ENCODE measurements at regions not wholly inside any gene's neighbourhood (a gene's known extent, or its start where the extent isn't known, plus 50 kb on each side); places are given as distances from the start of the nearest gene placed in this dataset.

GRCh38 chr16:51470492-51470891 is 319.4 kb upstream of the SALL1 start:
- Histone ChIP-seq H3K9me3 (ENCODE audit: control insufficient read depth, insufficient read depth, low read length) (no peaks in the 10 kb centered on the region), H3K27ac (ENCODE audit: low read depth, low read length) (no peak overlapping the region), H3K4me3 (ENCODE audit: low read depth, low read length) (no peak overlapping the region), H3K27me3 (ENCODE audit: control insufficient read depth, insufficient read depth, low read length) (no peaks in the 10 kb centered on the region)
- DNase-seq (ENCODE audit: low read depth, low spot score) = no peak
- POLR2A ChIA-PET = no interaction called here
- CTCF ChIA-PET = no interaction called here
- TF ChIP-seq CTCF (IDR thresholded peaks at IDR 0.05; ENCODE audit: low read depth, low read length) = no peak

DNA sequence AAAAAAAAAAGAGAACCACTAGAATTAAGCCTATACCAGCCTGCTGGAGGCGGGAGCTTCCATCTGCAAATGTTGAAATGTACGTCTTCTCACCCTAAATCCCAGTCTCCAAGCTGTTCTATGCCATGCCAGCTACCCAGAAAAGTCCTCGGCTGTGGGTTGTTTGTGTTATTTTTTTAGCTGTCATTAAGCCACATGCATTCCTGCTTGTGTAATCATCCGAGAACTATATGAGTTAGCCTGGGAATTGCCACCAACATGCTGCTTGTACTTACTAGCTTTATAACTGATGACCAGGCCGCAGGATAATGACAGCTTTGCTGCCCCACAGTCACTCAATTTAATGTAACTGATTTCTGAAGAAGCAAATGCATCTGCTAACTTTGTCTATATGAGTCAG is 313.9 kb upstream of the SALL1 start:
- ChIA-PET POLR2A (interaction anchor here (0.8 kb wide), 1 partner anchor 60 kb away, joined by 3 read pairs; no protein-coding TSS in a partner anchor), CTCF (no interaction called here)
- no peak overlapping the region for H3K4me3 ChIP-seq (ENCODE audit: low read depth, low read length)
- H3K27me3 ChIP-seq (ENCODE audit: control insufficient read depth, insufficient read depth, low read length) = no peaks in the 10 kb centered on the region
- no peak for DNase-seq (ENCODE audit: low read depth, low spot score)
- no peak overlapping the region for H3K27ac ChIP-seq (ENCODE audit: low read depth, low read length)
- TF ChIP-seq CTCF (IDR thresholded peaks at IDR 0.05; ENCODE audit: low read depth, low read length) = no peak
- H3K9me3 ChIP-seq (ENCODE audit: control insufficient read depth, insufficient read depth, low read length) = no peaks in the 10 kb centered on the region

GRCh38 chr16:51461255-51461654 is 310.2 kb upstream of the SALL1 start:
- ChIA-PET POLR2A (no interaction called here), CTCF (no interaction called here)
- Histone ChIP-seq H3K27ac (ENCODE audit: low read depth, low read length) (no peak overlapping the region), H3K9me3 (ENCODE audit: control insufficient read depth, insufficient read depth, low read length) (no peaks in the 10 kb centered on the region), H3K4me3 (ENCODE audit: low read depth, low read length) (no peak overlapping the region), H3K27me3 (ENCODE audit: control insufficient read depth, insufficient read depth, low read length) (no peaks in the 10 kb centered on the region)
- no peak for DNase-seq (ENCODE audit: low read depth, low spot score)
- TF ChIP-seq CTCF (IDR thresholded peaks at IDR 0.05; ENCODE audit: low read depth, low read length) = no peak

DNA sequence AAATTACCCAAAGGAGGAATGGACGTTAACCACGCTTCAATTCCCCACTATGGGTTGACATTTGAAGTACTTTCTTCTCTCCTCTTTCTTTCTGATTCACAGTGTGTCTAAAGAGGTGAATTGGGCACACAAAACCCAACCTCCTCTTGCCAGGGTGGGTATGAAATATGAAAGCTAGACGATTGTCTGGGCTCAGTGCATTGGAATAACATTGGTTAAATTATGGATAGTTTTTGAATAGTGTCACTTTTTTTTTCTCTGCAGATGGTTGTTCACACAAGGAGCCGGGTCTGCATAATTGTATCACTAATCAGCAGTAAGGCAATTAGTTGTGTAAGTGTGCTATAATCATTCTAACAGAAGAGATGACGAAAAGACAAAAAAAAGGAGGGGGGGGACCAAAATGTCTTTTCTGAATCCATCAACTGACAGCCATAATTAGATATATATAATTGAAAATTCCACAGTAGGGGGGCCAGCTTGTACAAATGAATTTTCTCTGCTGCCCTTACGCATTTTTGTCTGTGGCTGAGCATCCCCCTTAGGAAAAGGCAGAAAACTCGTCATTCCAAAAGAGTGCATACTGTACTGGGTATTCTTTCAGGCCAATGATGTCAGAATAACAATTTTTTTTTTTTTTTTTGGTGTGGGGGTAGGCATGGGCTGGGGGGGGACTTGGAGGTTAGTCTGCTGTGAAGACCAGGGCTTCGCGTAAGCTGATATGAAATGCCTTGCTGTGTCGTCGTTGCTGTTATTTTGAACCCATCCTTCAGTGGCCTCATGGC is 307.5 kb upstream of the SALL1 start:
- no peaks in the 10 kb centered on the region for H3K27me3 ChIP-seq (ENCODE audit: control insufficient read depth, insufficient read depth, low read length)
- DNase-seq (ENCODE audit: low read depth, low spot score) = no peak
- no peak overlapping the region for H3K4me3 ChIP-seq (ENCODE audit: low read depth, low read length)
- POLR2A ChIA-PET = no interaction called here
- CTCF ChIA-PET = no interaction called here
- no peak overlapping the region for H3K27ac ChIP-seq (ENCODE audit: low read depth, low read length)
- H3K9me3 ChIP-seq (ENCODE audit: control insufficient read depth, insufficient read depth, low read length) = no peaks in the 10 kb centered on the region
- TF ChIP-seq CTCF (IDR thresholded peaks at IDR 0.05; ENCODE audit: low read depth, low read length) = no peak

GRCh38 chr16:51457775-51458174 is 306.7 kb upstream of the SALL1 start:
- ChIA-PET CTCF (no interaction called here), POLR2A (no interaction called here)
- no peak for TF ChIP-seq CTCF (IDR thresholded peaks at IDR 0.05; ENCODE audit: low read depth, low read length)
- Histone ChIP-seq H3K9me3 (ENCODE audit: control insufficient read depth, insufficient read depth, low read length) (no peaks in the 10 kb centered on the region), H3K27me3 (ENCODE audit: control insufficient read depth, insufficient read depth, low read length) (no peaks in the 10 kb centered on the region), H3K27ac (ENCODE audit: low read depth, low read length) (no peak overlapping the region), H3K4me3 (ENCODE audit: low read depth, low read length) (no peak overlapping the region)
- DNase-seq (ENCODE audit: low read depth, low spot score) = no peak
